HEK293 (cell line): ENCODE measurements at regions not wholly inside any gene's neighbourhood (a gene's known extent, or its start where the extent isn't known, plus 50 kb on each side); places are given as distances from the start of the nearest gene placed in this dataset.

Experiments used
- CTCF ChIA-PET: fragments of 350-600 bp; formaldehyde crosslinking; extraction: SDS; loops from one replicate; lab custom pipeline; 2021; ENCODE audit warnings: antibody characterized with exemption; lab: Yijun Ruan, JAX
- POLR2A ChIA-PET: fragments of 300-600 bp; formaldehyde crosslinking; extraction: SDS; loops from one replicate; lab custom pipeline; 2020; ENCODE audit warnings: antibody characterized with exemption, inconsistent platforms; lab: Yijun Ruan, JAX
- H3K27ac ChIP-seq: fragments of 200-500 bp; sonication (Bioruptor generic); 2 replicates; pipeline ENCODE4 v1.5.1; 2014; ENCODE audit warnings: low read depth, low read length, control low read depth, inconsistent platforms; ENCODE audit errors: extremely low read depth
- H3K36me3 ChIP-seq, 2 experiments: fragments of 200-500 bp in 1 of 2; sonication (Bioruptor generic) in 1 of 2; 1 replicate in 1 of 2; 2 replicates in 1 of 2; pipeline ENCODE4 v1.5.1; 2014 to 2017; ENCODE audit warnings: inconsistent platforms in 2 of 2, low read length in 2 of 2; ENCODE audit not compliant: control insufficient read depth in 2 of 2, insufficient read depth in 1 of 2
- H3K4me1 ChIP-seq: fragments of 200-500 bp; sonication (Bioruptor generic); 2 replicates; pipeline ENCODE4 v1.5.1; 2014; ENCODE audit warnings: mild to moderate bottlenecking, low read length, inconsistent platforms; ENCODE audit not compliant: control insufficient read depth, insufficient read depth
- H3K4me3 ChIP-seq: 2 replicates; pipeline ENCODE4 v1.5.1; 2011; ENCODE audit warnings: low read depth, mild to moderate bottlenecking, control low read depth, low read length, moderate library complexity
- H3K9me3 ChIP-seq: fragments of 200-500 bp; sonication (Bioruptor generic); 2 replicates; pipeline ENCODE4 v1.5.1; 2014; ENCODE audit warnings: low read depth, low read length, inconsistent platforms; ENCODE audit not compliant: control insufficient read depth, insufficient read depth
- ATF2 ChIP-seq: fragments of 450-650 bp; formaldehyde crosslinking; IDR thresholded peaks from 2 replicates; pipeline ENCODE4 v1.5.1; 2016; ENCODE audit warnings: missing biosample characterization, missing genetic modification characterization, low read depth
- HOXD13 ChIP-seq: sonication (generic); formaldehyde crosslinking; IDR thresholded peaks from 2 replicates; pipeline ENCODE4 v1.8.0; 2022; ENCODE audit warnings: missing genetic modification reagents, borderline replicate concordance
- PATZ1 ChIP-seq: fragments of 450-650 bp; formaldehyde crosslinking; IDR thresholded peaks from 2 replicates; pipeline ENCODE4 v1.5.1; 2016; ENCODE audit warnings: missing biosample characterization, missing genetic modification characterization
- PRDM4 ChIP-seq: fragments of 450-650 bp; formaldehyde crosslinking; IDR thresholded peaks from 2 replicates; pipeline ENCODE4 v1.5.1; 2017; ENCODE audit warnings: missing biosample characterization, missing genetic modification characterization
- TSHZ1 ChIP-seq: fragments of 450-650 bp; formaldehyde crosslinking; IDR thresholded peaks from 2 replicates; pipeline ENCODE4 v1.5.1; 2016; ENCODE audit warnings: missing biosample characterization, missing genetic modification characterization, borderline replicate concordance
- ZBTB1 ChIP-seq: fragments of 450-650 bp; formaldehyde crosslinking; IDR thresholded peaks from 2 replicates; pipeline ENCODE4 v1.5.1; 2016; ENCODE audit warnings: missing biosample characterization, missing genetic modification characterization
- ZBTB21 ChIP-seq: fragments of 450-650 bp; formaldehyde crosslinking; IDR thresholded peaks from 2 replicates; pipeline ENCODE4 v1.5.1; 2017; ENCODE audit warnings: missing biosample characterization, missing genetic modification characterization
- ZBTB49 ChIP-seq: fragments of 450-650 bp; formaldehyde crosslinking; IDR thresholded peaks from 2 replicates; pipeline ENCODE4 v1.5.1; 2016; ENCODE audit warnings: missing biosample characterization, missing genetic modification characterization, low read depth
- ZNF174 ChIP-seq: fragments of 450-650 bp; formaldehyde crosslinking; IDR thresholded peaks from 2 replicates; pipeline ENCODE4 v1.5.0; 2017; ENCODE audit warnings: missing biosample characterization, mild to moderate bottlenecking, missing genetic modification characterization
- ZNF239 ChIP-seq: fragments of 450-650 bp; formaldehyde crosslinking; IDR thresholded peaks from 2 replicates; pipeline ENCODE4 v1.5.1; 2016; ENCODE audit warnings: missing biosample characterization, missing genetic modification characterization
- ZNF530 ChIP-seq: fragments of 450-650 bp; formaldehyde crosslinking; IDR thresholded peaks from 2 replicates; pipeline ENCODE4 v1.5.1; 2016; ENCODE audit warnings: low read depth, missing biosample characterization, missing genetic modification characterization
- ZNF548 ChIP-seq: fragments of 450-650 bp; formaldehyde crosslinking; IDR thresholded peaks from 2 replicates; pipeline ENCODE4 v1.5.1; 2016; ENCODE audit warnings: missing biosample characterization, missing genetic modification characterization
- ZNF792 ChIP-seq: fragments of 450-650 bp; formaldehyde crosslinking; IDR thresholded peaks from 2 replicates; pipeline ENCODE4 v1.5.1; 2016; ENCODE audit warnings: missing biosample characterization, missing genetic modification characterization
- ZSCAN30 ChIP-seq: fragments of 450-650 bp; IDR thresholded peaks from 2 replicates; pipeline ENCODE4 v1.5.1; 2018; ENCODE audit warnings: missing biosample characterization, mild to moderate bottlenecking, missing genetic modification characterization, moderate library complexity
- TF ChIP-seq, protein P1 (sequence below): fragments of 450-650 bp; formaldehyde crosslinking; conservative IDR thresholded peaks from 2 replicates; pipeline ENCODE4 v1.5.1; 2016; ENCODE audit warnings: low read depth, missing biosample characterization, missing genetic modification characterization
- TF ChIP-seq, protein P2 (sequence below): fragments of 450-650 bp; formaldehyde crosslinking; IDR thresholded peaks from 2 replicates; pipeline ENCODE4 v1.5.1; 2016; ENCODE audit warnings: missing biosample characterization, missing genetic modification characterization

DNA sequence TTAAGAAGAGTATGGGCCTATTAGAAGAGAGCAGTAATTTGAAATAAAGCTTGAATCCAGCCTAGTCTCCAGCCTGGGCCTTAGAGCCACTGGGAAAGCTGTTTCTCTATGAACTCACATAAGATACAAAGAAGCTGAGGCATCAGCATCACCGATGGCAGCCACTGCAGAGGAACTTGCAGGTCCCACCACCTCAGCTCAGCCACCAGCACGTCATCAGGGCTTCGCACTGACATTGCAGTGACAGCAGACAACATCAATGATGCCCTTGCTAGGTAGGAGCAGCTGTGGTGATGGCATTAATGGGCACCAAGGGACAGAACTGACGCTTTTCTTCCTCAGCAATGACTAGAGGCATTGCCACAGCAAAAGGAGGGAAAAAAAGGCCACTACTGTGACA, 67.7 kb upstream of the CDC42EP3 start:
- ChIA-PET POLR2A (no interaction called here), CTCF (no interaction called here)
- H3K9me3 ChIP-seq = no peaks in the 10 kb centered on the region
- no peaks in the 10 kb centered on the region for H3K36me3 ChIP-seq
- no peak overlapping the region for H3K27ac ChIP-seq
- TF ChIP-seq, protein P1, sequence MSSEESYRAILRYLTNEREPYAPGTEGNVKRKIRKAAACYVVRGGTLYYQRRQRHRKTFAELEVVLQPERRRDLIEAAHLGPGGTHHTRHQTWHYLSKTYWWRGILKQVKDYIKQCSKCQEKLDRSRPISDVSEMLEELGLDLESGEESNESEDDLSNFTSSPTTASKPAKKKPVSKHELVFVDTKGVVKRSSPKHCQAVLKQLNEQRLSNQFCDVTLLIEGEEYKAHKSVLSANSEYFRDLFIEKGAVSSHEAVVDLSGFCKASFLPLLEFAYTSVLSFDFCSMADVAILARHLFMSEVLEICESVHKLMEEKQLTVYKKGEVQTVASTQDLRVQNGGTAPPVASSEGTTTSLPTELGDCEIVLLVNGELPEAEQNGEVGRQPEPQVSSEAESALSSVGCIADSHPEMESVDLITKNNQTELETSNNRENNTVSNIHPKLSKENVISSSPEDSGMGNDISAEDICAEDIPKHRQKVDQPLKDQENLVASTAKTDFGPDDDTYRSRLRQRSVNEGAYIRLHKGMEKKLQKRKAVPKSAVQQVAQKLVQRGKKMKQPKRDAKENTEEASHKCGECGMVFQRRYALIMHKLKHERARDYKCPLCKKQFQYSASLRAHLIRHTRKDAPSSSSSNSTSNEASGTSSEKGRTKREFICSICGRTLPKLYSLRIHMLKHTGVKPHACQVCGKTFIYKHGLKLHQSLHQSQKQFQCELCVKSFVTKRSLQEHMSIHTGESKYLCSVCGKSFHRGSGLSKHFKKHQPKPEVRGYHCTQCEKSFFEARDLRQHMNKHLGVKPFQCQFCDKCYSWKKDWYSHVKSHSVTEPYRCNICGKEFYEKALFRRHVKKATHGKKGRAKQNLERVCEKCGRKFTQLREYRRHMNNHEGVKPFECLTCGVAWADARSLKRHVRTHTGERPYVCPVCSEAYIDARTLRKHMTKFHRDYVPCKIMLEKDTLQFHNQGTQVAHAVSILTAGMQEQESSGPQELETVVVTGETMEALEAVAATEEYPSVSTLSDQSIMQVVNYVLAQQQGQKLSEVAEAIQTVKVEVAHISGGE = no peak
- TF ChIP-seq ZNF530 (tag by site-specific recombination) (no peak), TSHZ1 (tag by site-specific recombination) (no peak), ZNF239 (no peak), HOXD13 (CRISPR knock-in tag) (no peak), ATF2 (tag by site-specific recombination) (no peak), ZBTB1 (tag by site-specific recombination) (no peak), PATZ1 (tag by site-specific recombination) (no peak)
- peaks cover 3% of the 10 kb centered on the region; the same call in 1 of the 2 replicates for H3K4me1 ChIP-seq
- no peak overlapping the region for H3K4me3 ChIP-seq

GRCh38 chr2:37740164-37740739, 68.8 kb upstream of the CDC42EP3 start:
- Histone ChIP-seq H3K27ac (no peak overlapping the region), H3K4me3 (no peak overlapping the region), H3K4me1 (peaks cover under 1% of the 10 kb centered on the region; the same call in 1 of the 2 replicates), H3K9me3 (no peaks in the 10 kb centered on the region), H3K36me3 (no peaks in the 10 kb centered on the region)
- ChIA-PET POLR2A (no interaction called here), CTCF (interaction anchor here (0.6 to 0.7 kb wide), 2 partner anchors 48 to 56 kb away, joined by 3 read pairs; no protein-coding TSS in a partner anchor)
- TF ChIP-seq ZNF792 (no peak), ZBTB21 (no peak), ZNF174 (tag by site-specific recombination) (no peak), PRDM4 (tag by site-specific recombination) (no peak), ZSCAN30 (tag by site-specific recombination) (no peak), ZBTB49 (tag by site-specific recombination) (no peak), ZNF548 (tag by site-specific recombination) (no peak)
- TF ChIP-seq, protein P2, sequence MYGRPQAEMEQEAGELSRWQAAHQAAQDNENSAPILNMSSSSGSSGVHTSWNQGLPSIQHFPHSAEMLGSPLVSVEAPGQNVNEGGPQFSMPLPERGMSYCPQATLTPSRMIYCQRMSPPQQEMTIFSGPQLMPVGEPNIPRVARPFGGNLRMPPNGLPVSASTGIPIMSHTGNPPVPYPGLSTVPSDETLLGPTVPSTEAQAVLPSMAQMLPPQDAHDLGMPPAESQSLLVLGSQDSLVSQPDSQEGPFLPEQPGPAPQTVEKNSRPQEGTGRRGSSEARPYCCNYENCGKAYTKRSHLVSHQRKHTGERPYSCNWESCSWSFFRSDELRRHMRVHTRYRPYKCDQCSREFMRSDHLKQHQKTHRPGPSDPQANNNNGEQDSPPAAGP (tag by site-specific recombination) = no peak
